GM19455 (cell line): ENCODE measurements at regions not wholly inside any gene's neighbourhood (a gene's known extent, or its start where the extent isn't known, plus 50 kb on each side); places are given as distances from the start of the nearest gene placed in this dataset.

Experiments used
- ATAC-seq: cut with Tn5 transposase; IDR thresholded peaks from one replicate; pipeline ENCODE4 v1.9.1; 2021; ENCODE audit not compliant: unreplicated experiment

DNA sequence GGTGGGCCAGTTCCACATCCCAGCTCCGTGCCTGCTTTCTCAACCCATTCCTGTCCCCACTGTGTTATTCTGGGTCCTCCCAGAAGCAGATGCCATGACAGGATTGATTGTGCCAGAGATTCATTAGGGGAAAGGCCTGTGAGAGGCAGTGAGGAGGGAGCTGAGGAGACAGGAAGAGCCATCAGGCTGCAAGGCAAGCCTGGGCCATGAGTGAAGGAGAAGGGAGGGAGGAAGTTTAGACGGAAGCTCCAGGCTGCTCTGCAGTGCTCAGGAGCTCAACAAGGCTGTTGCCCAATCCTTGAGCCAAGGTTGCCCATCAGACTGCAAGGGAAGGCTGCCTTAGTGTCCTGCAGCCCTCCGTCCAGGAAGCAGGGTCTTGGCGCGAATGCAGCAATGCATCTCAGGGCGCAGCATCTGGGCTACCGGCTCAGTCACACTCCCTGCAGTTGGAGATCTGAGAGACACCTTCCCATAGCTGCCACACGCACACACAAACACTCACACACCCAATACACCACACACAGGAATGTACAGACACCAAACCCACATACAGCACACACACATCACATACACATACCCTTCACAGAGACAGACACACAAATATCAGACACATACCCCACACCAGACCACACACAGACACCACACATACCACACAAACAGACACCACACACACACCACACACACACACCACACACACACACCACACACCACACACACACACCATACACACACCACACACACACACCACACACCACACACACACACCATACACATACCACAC, 139.5 kb upstream of the NDUFV2 start:
- ATAC-seq = no peak

DNA sequence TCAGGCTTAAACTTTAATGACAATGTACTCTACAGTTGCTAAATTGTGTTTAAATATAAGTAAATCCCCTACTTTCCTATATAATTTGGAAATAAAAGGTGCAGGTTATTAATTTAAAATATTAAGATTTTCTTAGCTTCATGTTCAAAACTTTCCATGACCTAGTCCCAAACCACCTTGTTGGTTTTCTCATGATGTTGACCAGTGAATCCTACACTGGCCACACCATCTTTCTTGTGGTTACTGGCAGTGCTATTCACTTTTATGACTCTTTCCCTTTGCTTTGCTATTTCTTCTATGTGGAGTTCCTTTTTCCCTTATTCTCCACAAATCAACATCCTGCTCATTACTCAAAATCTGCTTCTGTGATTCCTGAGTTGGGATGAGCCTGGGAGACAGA, 138.6 kb upstream of the NDUFV2 start:
- no peak for ATAC-seq

DNA sequence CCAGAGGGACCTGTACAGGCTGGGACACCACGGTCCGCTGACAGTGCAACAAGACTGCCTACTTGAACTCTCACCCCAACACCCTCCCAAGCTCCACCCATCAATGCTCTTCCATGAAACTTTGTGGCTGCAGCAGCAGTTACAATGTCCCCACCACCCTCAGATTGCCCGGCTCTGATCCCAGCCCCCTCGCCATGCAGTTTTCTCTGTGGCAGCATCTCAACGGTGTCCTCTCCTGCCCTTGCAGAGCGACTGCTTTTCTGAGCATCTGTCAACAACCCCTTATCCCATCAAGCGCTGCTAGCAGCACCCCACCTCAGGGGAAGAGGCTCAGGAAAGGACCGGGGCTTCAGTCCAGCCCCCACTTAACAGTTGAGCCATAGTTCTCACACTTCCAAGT, 137.1 kb upstream of the NDUFV2 start:
- no peak for ATAC-seq

DNA sequence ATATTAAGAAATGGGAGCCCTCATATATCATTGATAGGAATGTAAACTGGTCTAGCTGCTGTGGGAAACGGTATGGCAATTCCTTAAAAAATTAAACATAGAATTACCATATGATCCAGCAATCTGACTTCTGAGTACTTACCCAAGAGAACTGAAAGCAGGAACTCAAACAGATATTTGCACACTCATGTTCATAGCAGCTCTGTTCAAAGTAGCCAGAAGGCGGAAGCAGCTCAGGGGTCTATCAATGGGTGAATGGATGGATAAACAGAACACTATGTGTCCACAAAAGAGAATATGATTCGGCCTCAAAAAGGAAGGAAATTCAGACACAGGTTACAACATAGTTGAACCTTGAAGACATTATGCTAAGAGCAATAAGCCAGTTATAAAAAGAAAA, 135.7 kb upstream of the NDUFV2 start:
- ATAC-seq = no peak

DNA sequence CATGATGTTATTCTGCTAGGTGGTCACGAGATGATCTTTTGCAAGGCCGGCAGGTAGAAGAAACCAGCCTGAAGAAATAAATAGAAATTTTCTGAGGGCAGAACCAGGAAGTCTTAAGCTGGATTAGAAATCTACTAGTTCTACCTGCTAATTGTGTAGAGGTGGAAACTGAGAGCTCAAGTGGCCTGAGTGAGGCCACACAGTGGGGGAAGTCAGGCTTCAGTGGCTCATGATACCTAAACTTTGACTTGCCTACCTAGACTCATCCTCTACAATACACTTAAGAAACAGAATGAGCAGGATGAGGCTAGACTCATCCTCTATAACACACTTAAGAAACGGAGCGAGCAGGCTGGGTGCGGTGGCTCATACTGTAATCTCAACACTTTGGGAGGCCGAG, 134.9 kb upstream of the NDUFV2 start:
- ATAC-seq = no peak

DNA sequence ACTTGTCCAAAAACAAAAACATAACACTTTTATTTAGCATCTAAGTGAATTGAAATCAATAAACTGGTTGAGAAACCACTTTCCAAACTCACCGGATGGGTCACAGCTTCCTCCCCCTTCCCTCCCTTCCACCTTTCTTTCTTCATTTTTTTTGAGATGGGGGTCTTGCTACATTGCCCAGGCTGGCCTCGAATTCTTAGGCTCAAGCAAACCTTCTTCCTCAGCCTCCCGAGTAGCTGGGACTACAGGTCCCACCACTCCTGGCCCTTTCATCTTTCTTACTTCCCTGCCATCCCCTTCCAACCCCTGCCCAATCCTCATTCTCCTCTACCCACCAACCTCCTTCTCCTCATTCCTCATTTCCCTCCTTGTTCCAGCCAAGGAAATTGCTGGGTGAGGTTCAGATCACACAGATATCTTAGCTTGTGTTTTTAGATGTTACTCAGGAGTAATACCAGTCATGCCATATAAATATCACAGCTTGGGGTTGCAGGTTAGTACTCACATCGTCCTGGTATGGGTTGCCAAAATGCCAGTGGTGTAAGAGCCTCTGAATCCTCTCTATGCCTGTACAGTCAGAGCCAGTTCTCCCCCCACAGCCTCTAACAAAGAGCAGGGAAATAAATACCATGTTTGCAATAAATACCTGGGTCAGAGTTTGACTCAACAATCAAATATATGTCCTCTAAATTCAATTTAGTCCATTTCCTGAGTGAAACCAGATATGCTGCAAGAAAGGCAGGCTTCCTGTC, 132.7 kb upstream of the NDUFV2 start:
- ATAC-seq = no peak

DNA sequence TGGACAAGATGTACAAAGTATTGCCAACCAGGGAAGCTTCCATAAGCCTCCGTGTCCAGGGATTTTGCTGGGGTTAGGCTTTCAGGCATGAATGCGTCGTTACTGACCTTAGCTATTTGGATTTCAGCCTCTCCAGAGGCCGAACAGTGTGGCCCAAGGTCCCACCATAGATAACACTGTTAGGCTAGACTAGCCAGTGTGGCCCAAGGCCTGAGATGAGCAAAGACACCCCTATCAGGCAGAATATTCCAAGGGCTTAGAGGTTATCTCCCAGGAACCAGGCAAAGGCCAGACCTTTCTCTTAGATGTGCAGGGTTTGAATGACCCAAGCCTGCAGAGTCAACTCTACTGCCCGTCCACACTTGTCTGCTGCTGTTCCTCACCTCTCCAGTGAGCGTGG, 131.7 kb upstream of the NDUFV2 start:
- ATAC-seq = no peak

DNA sequence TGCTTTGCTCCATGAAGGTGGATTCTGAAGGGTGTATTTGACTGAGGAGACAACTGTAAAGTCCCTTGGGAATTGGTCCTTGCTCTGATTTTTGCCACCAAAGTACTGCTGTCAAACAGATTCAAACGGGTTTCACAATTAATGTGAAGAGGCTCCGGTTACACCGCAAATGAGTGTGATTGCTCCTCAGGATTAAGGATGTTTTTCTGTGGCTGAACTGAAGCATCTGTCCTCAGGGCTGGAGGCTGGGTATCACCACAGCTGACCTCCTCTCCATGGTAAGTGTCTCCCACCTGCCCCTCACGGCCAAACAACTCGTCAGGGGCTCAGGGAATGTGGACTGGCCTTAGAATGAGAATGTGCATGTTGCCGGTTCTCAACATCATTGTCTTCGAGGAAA, 130.4 kb upstream of the NDUFV2 start:
- no peak for ATAC-seq

DNA sequence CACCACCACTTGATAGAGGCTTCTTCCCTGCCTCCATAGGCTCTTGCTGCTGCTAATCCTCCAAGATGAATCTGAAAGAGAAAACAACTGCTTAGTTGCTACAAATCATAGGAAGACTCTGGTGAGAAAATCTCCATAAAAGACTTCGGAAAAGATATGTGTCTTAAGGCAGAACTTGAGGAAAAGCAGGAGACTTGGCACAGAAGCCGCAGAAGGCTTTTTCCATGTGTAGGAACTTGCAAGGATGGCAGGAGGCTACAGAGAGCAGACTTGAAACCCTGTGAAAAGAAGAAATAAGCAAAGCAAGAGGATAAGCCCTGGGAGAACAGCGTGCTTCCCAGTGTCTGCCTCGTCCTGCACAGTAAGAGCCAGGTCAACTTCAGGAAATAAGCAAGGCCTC, 128.2 kb upstream of the NDUFV2 start:
- ATAC-seq = no peak

DNA sequence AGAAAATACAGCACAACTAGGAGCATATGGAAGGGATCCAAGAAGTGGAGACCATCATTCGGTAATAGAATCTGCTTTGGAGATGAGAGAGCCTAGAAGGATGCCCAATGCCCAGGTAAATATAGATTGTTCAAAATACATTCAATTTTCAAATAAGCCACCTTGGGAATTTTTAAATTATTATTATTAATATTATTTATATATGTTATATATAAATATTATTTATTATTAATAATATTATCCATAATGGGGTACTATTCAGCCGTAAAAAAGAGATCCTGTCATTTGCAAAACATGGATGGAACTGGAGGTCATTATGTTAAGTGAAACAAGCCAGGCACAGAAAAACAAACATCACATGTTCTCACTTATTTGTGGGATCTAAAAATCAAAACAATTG, 127.8 kb upstream of the NDUFV2 start:
- no peak for ATAC-seq

DNA sequence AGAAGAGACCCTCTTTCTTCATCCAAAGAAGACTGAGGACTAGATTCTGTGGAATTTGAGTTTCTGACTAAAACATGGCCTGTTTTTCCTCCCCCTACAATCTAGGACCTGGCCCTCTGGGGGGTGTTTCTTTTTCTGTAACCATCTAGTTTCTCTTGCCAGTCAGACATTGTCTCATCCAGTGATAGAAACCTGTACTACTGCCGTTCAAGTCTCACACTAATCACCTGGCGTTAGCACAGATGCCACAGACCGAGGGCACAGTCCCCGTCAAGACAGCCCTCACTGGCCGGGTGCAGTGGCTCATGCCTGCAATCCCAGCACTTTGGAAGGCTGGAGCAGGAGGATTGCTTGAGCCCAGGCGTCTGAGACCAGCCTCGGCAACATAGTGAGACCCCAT, 126.9 kb upstream of the NDUFV2 start:
- no peak for ATAC-seq

DNA sequence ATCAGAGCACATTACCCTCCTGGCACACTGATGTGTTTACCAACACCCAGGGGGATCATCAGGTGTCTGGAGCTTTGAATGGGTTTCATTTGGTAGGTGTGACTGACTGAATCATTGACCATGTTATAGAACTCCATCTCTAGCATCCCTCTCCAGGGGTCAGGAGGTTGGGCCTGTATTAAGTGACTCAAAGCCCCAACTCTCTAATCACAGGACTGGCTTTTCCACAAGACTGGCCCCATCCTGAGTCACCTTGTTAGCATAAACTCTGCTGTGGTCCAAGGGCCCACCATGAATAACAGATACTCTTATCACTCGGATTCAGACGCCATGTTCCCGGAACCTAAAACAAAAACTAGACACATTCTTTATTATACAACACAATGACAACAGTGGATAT, 125.9 kb upstream of the NDUFV2 start:
- ATAC-seq = no peak

DNA sequence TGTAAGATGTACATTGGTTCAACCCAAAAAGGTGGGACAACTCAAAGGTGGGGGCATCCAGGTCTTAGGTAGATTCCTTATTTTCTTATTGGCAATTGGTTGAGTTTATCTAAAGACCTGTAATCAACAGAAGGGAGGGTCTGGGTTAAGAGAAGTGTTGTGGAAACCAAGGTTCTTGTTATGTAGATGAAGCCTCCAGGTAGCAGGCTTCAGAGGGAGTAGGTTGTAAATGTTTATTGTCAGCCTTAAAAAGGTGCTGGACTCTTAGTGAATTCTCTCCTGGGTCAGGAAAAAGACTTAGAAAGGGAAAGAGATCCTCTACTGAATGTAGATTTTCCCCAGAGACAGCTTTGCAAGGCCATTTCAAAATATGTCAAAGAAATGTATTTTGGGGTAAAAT, 125.3 kb upstream of the NDUFV2 start:
- ATAC-seq = no peak

DNA sequence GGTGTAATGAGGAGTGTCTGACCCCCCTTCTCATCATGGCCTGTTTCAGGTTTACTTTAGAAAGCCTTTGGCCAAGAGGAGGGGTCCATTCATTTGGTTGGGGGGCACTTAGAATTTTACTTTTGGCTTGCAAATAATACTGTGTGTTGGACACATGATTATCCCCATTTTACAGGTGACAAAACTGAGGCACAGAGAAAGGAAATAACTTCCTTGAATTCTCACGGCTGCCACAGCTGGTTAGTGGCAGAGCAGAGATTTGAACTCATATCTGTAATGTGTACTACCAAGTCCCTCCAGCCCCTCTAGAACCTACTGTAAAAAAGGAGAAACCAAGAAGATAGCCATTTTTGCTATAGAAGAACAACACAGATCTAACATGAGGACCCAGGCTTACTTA, 124.8 kb upstream of the NDUFV2 start:
- no peak for ATAC-seq

DNA sequence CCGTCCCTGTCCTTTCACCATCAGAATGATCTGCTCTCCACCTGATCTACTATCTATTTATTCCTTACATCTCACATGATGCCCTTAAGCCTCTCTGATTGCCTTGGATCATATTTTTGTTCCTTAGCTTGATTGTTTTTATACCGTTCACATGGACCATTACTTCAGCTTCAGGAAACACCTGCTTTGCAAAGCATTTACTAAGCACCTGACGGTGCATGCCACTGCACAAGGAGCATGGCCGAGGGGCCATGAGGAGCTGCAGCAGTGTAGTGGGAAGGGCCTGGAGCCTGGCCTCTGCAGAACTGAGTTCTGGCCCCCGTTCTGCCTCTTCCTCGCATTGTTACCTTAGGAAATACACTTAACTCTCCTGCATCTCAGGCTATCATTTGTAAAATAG, 124.1 kb upstream of the NDUFV2 start:
- no peak for ATAC-seq

DNA sequence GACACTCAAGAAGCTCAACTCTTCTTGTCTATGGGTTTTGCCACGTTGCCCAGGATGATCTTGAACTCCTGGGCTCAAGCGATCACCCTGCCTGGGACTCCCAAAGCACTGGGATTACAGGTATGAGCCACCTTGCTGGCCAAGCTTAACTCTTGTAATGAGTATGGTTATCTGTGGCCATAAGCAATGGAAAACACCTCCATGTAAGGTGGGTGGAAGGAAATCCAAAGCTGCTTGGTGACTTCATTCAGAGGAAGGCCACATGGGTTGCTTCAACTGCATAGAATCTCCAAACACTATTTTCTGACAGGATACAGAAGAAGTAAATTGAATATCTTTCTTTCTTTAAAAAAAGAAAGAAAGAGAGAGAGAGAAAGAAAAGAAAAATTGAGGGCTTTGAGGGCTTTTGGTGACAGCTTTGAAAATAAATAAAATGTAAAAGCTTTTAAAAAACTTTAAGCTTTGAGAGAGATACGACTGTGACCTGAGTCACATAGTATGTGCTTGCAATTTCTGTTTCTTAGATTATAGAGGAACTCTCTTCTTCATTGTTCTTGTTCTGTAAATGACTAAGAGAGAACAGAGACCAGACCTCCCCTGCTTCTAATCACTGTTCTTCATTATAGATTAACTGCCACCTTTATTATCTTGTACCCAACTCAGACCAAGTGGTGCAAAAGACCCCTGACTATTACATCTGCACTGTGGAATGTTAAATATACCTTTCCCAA, 123.1 kb upstream of the NDUFV2 start:
- ATAC-seq = no peak

DNA sequence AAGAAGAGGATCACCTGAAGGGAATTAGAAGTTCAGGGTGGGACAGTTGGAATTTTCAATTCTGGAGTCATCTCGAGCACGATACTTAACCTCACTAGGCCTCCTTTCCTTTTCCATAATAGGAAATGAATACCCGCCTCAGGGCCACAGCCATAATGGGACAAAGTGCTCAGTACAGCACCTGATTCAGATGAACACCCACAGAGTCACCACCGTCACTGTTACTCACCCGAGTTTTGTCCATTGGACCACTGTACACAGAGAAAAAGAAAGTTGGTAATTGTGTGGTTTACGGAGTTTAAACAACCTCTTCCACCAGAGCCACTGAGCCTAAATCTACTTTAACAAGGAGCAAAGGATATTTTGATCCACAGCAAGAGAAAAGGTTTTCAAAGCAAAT, 122.0 kb upstream of the NDUFV2 start:
- no peak for ATAC-seq

DNA sequence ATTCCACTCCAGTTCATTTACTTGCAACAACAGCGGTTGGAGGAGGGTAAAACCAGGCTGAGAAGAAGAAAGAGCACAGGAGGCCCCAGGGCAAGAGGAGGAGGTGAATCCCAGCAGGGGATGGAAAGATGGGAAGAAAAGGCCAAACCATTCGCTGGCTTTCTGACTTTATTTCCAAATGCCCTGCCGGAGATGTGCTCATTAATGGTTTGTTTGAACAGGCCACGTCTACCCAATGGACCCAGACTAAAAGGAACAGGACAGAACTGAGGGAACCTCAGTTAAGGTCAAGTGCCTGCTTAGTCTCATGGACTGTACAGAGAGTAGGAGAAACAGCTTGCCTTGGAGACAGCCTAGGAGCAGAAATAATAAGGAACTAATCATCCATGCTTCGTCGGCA, 121.6 kb upstream of the NDUFV2 start:
- ATAC-seq = no peak

DNA sequence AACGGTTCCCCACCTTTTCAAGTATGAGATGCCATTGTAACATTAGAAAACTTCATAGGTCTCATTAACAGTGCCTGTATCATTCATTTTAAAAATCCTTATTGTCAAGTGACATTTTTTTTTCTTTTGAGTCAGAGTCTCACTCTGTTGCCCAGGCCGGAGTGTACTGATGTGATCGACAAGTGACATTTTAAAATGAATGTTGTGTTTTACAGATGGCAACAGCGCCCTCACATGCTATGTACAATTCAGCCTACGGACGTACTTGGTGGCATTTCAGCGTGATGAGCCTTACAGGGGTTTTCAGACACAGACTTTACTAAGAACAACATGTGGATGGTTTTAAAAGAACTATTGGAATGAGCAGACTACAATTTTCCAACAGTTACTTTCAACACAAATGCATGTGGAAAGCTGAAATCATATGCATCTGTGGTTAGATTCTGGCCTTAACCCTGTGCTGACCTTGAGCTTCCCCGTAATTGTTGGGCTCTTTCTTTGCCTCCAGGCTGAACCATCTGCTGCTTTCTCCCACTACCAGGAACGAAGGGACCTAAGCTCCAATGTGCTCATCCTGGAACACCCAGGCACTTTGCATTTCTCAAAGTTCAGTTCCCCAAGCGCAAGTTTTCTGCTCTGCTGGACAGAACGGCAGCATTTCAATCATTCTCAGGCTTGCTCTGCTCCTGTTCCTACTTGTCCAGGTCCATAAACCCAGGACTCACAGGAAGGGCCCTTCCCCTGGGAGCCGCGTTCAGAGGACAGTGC, 119.9 kb upstream of the NDUFV2 start:
- no peak for ATAC-seq

DNA sequence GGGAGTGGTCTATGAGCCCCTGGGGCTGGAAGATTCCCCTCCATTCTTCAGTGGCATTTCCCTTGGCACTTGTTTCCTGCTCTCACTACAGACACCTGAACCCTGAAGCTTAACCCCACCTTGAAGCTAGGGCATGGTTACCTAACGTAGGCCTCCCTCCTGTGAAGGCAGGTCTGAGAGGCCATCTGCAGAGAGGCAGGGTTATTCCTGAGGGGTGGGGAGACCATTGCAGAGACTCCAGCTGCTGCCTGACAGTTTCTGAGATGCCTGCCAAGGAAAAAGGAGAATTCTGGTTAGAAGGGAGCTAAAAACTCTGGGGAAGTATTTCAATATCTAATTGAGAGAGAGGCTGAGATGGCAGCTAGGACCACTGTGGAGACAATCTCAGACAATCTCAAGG, 119.3 kb upstream of the NDUFV2 start:
- ATAC-seq = no peak

DNA sequence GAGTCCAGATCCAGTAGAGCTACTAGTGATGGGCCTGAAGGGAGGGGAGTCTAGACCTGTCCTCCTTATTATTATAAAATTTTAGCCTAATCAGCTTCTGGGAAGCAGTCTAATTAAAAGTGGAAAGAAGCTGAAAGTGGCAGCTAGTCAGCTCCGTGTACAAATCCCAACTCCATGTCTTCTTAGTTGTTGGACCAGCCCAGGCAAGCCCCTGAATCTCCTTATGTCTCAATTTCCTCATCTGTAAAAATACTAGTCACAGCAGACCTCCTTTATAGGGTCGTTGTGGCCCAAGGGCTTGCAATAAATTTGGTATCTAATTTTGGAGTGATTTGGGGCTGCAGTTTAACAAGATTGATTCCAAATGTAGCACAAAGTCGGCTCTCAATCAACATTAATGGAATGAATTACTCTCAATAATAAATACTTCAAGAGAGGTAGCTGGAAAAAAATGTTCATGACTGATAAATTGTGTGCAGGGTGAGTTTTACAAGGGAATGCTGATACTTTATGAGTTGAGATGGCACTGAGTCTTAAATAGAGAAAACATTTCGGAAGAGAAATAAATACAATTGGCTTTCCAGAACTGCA, 118.3 kb upstream of the NDUFV2 start:
- no peak for ATAC-seq
